Cerebellar cortex (tissue), 1 donor: ENCODE measurements at regions not wholly inside any gene's neighbourhood (a gene's known extent, or its start where the extent isn't known, plus 50 kb on each side); places are given as distances from the start of the nearest gene placed in this dataset.
"Not testable (repeated sequence)": the region's sequence is repeated elsewhere in the genome, so short reads cannot be mapped to it uniquely, and the experiment has no call there.

Experiments
- DNase-seq: peaks from one replicate; pipeline ENCODE4 v3.0.0-alpha.2; 2015; ENCODE audit warnings: low spot score

- DNase-seq: no peak
These were observed 55.1 kb downstream of the ID4 start for GRCh38 chr6:19892260-19892659.

GRCh38 chr6:19895866-19896692 is 58.9 kb downstream of the ID4 start:
- DNase-seq: peak; percentile 1

GRCh38 chr6:19896693-19897010 is 59.5 kb downstream of the ID4 start:
- peak; percentile 5 for DNase-seq

DNA sequence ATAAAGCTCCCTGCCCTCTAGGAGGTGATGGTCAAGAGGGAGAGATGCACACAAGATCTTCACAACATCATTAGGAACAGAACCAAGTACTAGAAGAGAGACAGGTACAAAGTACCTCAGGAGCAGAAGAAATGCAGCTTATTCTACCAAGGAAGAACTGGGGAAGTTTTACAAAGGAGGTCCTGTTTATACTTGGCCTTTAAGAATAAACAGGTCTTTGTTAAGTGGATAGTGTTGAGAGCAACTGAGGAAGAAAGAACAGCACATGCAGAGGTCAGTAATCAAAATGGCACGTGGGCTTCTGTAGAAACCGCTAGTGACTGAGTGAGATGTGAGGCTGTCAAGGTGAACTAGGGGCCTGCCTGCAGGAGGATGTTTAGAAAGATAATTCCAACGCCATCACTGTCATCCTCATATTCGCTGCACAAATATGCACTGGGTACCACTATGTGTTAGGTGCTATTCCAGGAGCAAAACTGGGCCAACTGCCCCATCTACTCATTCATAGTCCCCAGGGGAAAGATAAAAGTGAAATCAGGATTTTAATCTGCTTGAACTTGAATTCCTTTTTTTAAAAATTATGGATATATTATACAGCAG is 61.1 kb downstream of the ID4 start:
- DNase-seq: no peak

GRCh38 chr6:19902201-19902600 is 65.0 kb downstream of the ID4 start:
- no peak for DNase-seq

GRCh38 chr6:19904408-19904807 is 67.2 kb downstream of the ID4 start:
- DNase-seq: not testable (repeated sequence)

DNA sequence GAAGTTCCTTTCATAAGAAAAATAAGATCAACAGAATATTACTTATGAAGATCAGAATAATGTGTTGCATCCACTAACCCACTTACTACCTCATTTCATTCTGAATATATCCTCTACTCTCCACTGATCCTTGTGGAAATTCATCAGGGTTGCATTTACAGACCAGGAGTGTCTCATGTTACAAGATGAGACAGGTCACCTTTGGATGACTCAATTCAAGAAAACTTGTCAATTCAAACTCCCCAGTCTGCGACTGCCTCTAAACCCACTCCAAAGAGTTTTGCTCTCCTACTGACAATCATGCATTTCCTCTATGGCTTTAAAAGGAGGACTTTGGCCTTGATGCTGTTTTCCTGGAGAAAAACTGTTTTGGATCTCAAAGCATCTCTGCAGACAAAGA is 68.4 kb downstream of the ID4 start:
- DNase-seq: no peak

GRCh38 chr6:19906171-19906570 is 69.0 kb downstream of the ID4 start:
- DNase-seq: no peak

GRCh38 chr6:19911223-19911622 is 74.1 kb downstream of the ID4 start:
- DNase-seq: no peak

DNA sequence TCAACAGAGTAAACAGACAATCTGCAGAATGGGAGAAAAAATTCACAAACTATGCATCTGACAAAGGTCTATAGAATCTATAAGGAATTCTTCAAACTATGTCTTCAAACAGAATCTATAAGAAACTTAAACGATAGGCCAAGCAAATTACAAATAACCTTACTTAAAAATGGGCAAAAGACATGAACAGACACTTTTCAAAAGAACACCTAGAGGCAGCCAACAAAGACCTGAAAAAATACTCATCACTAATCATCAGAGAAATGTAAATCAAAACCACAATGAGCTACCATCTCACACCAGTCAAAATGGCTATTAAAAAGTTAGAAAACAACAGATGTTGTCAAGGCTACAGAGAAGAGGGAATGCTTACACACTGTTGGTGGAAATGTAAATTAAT is 81.3 kb downstream of the ID4 start:
- no peak for DNase-seq

DNA sequence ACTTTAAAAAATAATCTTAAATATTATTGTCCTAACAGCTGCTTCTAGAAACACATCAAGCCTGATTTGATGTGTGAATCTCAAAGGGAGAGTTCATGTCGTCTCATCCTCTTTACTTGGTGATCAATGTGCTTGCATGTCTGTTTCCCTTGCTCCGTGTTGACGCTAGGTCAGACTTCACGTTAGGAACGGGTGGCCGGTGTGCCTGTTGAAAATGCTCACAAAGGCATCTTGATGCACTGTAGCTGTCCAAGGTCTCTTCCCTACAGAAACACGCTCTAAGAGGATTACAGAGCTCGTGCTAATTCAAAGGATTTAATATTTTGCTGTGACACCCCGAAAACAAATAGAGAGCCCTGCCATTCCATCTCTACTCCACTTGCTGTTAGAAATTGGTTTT is 84.6 kb downstream of the ID4 start:
- no peak for DNase-seq

- DNase-seq: no peak
These were observed 88.4 kb downstream of the ID4 start for GRCh38 chr6:19925533-19925932.

- DNase-seq: no peak
These were observed 91.3 kb downstream of the ID4 start for GRCh38 chr6:19928461-19928860.

DNA sequence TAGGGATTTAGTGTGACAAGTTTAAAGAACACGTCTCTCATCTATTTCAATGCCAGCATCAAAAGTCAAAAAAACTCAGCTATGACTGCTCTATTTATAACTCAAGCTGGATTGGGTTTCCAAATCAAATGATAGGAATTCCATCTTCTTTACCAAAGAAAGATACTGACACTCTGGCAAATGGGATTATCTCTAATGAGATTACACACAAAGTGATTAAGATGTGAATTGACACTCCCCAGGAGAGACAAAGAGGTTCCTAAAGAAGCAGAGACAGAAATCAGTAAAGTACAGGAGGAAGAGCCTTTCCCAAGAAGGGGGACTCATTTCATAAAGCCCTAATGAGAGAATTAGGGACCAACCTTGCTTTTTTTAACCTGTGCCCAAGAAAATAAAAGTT is 92.1 kb downstream of the ID4 start:
- no peak for DNase-seq

DNA sequence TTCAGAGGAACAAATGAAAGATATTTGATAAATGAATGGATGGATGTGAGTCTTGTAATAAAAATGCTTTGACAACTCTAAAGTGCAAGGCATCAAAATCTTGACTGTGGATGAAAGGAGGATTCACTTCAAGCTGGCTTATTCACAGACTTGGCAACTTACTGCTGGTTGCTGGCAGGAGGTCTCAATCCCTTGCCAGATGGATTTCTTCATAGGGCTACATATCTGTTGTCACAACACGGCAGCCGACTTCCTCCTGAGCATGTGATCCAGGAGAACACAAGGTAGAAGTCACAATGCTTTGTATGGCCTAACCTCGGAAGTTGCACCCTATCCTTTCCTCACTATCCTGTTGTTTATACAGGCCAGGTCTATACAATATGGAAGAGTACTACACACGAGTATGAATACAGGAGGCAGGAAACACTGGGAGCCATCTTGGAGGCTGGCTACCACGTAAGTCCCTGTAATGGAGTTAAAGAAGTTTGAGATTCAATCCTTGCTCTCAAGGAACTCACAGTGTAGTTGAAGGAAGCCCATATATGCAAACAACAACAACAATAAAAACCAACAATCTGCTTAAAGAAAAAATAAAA is 97.9 kb downstream of the ID4 start:
- no peak for DNase-seq

- DNase-seq: not testable (repeated sequence)
These were observed 102.2 kb downstream of the ID4 start for GRCh38 chr6:19939321-19939720.

- not testable (repeated sequence) for DNase-seq
These were observed 102.8 kb downstream of the ID4 start for GRCh38 chr6:19939926-19940325.

DNA sequence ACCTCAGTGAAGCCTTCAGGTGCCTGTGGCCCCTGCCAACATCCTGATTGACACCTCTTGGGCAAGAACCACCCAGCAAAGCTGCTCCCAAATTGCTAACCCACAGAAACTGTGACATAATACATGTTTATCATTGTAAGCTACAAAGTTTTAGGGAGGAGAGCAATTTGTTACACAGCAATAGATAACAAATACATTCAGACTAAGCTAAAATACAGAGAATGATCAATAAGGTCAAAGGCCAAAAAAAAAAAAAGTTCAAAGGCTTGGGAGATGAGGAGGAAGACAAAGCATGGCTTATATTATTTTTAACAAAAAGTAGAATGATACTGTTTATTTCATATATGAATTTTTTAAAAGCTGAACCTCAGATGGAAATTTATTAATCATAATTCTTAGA is 105.9 kb downstream of the ID4 start:
- no peak for DNase-seq

DNA sequence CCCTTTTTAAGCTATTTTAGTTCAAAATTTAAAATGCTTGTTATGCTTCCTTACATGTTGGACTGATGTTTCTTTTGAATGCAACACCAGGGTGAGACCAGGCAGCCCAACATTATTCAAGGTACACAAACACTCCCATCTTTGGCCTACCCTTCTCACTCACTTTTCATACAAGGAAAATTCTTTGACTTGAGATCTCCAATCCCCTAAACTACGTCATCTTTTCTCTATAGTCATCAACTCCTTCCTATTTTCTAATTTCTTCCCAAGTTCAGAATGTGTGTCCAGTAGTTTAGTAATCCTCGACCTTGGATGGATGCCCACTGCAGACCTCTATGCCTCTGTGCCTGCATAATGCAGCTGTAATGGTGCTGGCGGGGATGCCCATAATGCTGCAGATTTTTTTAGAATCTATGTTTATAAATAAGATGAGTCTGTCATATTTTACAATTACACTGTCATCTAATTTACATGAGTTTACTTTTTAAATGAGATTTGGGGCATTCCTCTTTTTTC is 108.7 kb downstream of the ID4 start:
- DNase-seq: no peak

GRCh38 chr6:19949155-19949554 is 112.0 kb downstream of the ID4 start:
- no peak for DNase-seq

- DNase-seq: no peak
These were observed 126.9 kb downstream of the ID4 start for GRCh38 chr6:19964115-19964514.

DNA sequence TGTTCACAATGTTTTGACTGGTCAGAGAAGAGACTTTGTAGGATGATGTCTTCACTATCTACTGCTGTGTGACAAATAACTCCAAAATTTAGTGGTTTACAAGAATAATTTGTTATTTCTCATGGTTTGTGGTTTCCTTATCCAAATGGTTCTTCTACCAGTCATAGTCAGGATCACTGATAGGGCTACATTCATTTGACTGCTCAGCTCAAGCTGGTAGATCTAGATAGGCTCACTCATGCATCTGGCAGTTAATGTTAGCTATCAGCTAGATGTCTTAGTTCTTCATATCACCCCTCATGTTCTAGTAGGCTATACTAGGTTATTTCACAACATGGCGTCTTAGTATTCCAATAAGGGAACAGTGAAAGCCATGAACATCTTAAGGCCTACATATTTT is 131.0 kb downstream of the ID4 start:
- no peak for DNase-seq

DNA sequence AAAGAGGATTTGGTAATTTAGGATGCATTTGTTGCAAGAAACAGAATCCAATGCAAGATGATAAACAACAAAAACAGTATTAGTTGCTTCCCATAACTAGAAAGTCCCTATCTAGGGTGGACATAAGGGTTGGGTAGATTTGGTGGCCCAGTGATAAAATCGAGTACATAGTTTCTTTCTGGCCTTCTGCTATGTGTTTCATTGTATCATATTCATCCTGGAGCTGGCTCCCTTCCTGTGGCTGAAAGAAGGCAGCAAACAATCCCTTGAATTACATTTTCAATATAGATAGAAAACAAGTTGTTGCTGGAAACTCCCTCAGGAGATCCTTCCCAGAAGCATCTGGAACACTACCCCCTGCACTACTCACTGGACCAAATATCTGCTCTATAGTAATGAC is 135.1 kb downstream of the ID4 start:
- DNase-seq: no peak
